Fibroblast of lung (primary cell): ENCODE measurements at regions not wholly inside any gene's neighbourhood (a gene's known extent, or its start where the extent isn't known, plus 50 kb on each side); places are given as distances from the start of the nearest gene placed in this dataset.

Experiments
- DNase-seq, 2 donors: peaks; one replicate each; pipeline versions ENCODE4 v3.0.0 to v3.0.0-alpha.2; 2010; ENCODE audit warnings: low read depth in 2 of 2
- H2AFZ ChIP-seq: 2 replicates; pipeline ENCODE4 v1.5.1; 2012; ENCODE audit warnings: low read length, control low read depth, inconsistent platforms
- H3K27ac ChIP-seq: 2 replicates; pipeline ENCODE4 v1.5.1; 2011; ENCODE audit warnings: low read length, control low read depth; ENCODE audit not compliant: insufficient read depth
- H3K27me3 ChIP-seq: 2 replicates; pipeline ENCODE4 v1.5.1; 2011; ENCODE audit warnings: mild to moderate bottlenecking, low read length; ENCODE audit not compliant: control insufficient read depth, insufficient read depth
- H3K36me3 ChIP-seq: 2 replicates; pipeline ENCODE4 v1.5.1; 2011; ENCODE audit warnings: low read length; ENCODE audit not compliant: control insufficient read depth, insufficient read depth
- H3K4me1 ChIP-seq: 2 replicates; pipeline ENCODE4 v1.5.1; 2011; ENCODE audit warnings: low read length; ENCODE audit not compliant: control insufficient read depth, insufficient read depth; ENCODE audit errors: extremely low read depth
- H3K4me2 ChIP-seq: 2 replicates; pipeline ENCODE4 v1.5.1; 2011; ENCODE audit warnings: low read length, control low read depth; ENCODE audit not compliant: insufficient read depth; ENCODE audit errors: extremely low read depth
- H3K4me3 ChIP-seq, 4 experiments: fragments of 200-600 bp in 1 of 4; sonication (generic) in 1 of 4; replicated peaks in 1 of 4; 2 replicates each; pipeline ENCODE4 v1.5.1; 2011 to 2016; ENCODE audit warnings: low read length in 4 of 4, low read depth in 3 of 4, mild to moderate bottlenecking in 3 of 4, control low read depth in 2 of 4, inconsistent platforms in 1 of 4, mixed read lengths in 1 of 4; ENCODE audit not compliant: insufficient read depth in 1 of 4; ENCODE audit errors: control extremely low read depth in 1 of 4
- H3K79me2 ChIP-seq: 2 replicates; pipeline ENCODE4 v1.5.1; 2012; ENCODE audit warnings: mild to moderate bottlenecking, low read length, inconsistent platforms; ENCODE audit not compliant: control insufficient read depth, insufficient read depth
- H3K9ac ChIP-seq: 2 replicates; pipeline ENCODE4 v1.5.1; 2011; ENCODE audit warnings: mild to moderate bottlenecking, low read length, control low read depth; ENCODE audit not compliant: insufficient read depth
- H3K9me3 ChIP-seq: 2 replicates; pipeline ENCODE4 v1.5.1; 2012; ENCODE audit warnings: low read depth, low read length; ENCODE audit not compliant: control insufficient read depth, insufficient read depth
- H4K20me1 ChIP-seq: 2 replicates; pipeline ENCODE4 v1.5.1; 2011; ENCODE audit warnings: low read length; ENCODE audit not compliant: control insufficient read depth, insufficient read depth; ENCODE audit errors: extremely low read depth
- EZH2 ChIP-seq: IDR thresholded peaks from 2 replicates; pipeline ENCODE4 v1.5.1; 2012; ENCODE audit warnings: low read length, control low read depth, mild to moderate bottlenecking; ENCODE audit errors: missing control alignments
- TF ChIP-seq, protein P1 (sequence below), 2 donors: IDR thresholded peaks in 1 of 2; conservative IDR thresholded peaks in 1 of 2; 1 replicate in 1 of 2; 2 replicates in 1 of 2; pipeline ENCODE4 v1.5.1; 2011 to 2012; ENCODE audit warnings: low read length in 2 of 2, control low read depth in 1 of 2, inconsistent platforms in 1 of 2, low read depth in 1 of 2, mild to moderate bottlenecking in 1 of 2

DNA sequence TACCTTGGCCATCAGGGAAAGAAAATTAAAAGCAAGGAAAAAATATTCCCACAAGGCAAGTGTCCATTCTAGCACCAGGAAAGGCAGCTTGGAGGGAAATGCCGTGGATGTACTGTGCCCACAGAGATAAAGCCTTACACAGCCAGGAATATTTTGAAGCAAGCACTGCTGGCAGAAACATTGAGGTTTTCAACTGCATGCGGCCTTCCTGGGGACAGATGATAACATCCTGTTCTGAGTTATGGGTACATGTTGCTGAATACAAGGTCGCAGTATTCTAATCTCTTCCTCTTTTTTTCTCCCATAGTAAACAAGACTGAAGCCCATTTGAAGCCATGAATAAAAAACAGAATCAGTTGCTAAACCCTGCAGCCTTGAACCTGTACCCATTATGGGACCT, 197.1 kb downstream of the BTG1 start:
- no peak for DNase-seq
- Histone ChIP-seq H3K4me1 (no peaks in the 10 kb centered on the region), H3K9me3 (no peaks in the 10 kb centered on the region), H2AFZ (no peak overlapping the region), H3K4me3 (no peak overlapping the region), H3K4me2 (no peak overlapping the region), H4K20me1 (no peaks in the 10 kb centered on the region), H3K9ac (no peak overlapping the region), H3K36me3 (no peaks in the 10 kb centered on the region), H3K27me3 (no peaks in the 10 kb centered on the region), H3K27ac (no peak overlapping the region), H3K79me2 (no peaks in the 10 kb centered on the region)
- TF ChIP-seq EZH2 = no peak
- TF ChIP-seq, protein P1, sequence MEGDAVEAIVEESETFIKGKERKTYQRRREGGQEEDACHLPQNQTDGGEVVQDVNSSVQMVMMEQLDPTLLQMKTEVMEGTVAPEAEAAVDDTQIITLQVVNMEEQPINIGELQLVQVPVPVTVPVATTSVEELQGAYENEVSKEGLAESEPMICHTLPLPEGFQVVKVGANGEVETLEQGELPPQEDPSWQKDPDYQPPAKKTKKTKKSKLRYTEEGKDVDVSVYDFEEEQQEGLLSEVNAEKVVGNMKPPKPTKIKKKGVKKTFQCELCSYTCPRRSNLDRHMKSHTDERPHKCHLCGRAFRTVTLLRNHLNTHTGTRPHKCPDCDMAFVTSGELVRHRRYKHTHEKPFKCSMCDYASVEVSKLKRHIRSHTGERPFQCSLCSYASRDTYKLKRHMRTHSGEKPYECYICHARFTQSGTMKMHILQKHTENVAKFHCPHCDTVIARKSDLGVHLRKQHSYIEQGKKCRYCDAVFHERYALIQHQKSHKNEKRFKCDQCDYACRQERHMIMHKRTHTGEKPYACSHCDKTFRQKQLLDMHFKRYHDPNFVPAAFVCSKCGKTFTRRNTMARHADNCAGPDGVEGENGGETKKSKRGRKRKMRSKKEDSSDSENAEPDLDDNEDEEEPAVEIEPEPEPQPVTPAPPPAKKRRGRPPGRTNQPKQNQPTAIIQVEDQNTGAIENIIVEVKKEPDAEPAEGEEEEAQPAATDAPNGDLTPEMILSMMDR (conservative IDR thresholded peaks at IDR 0.05 in 1 of 2, IDR thresholded peaks at IDR 0.05 in 1 of 2; ENCODE audit: low read depth in 1 of 2, low read length in 2 of 2) = no peak

DNA sequence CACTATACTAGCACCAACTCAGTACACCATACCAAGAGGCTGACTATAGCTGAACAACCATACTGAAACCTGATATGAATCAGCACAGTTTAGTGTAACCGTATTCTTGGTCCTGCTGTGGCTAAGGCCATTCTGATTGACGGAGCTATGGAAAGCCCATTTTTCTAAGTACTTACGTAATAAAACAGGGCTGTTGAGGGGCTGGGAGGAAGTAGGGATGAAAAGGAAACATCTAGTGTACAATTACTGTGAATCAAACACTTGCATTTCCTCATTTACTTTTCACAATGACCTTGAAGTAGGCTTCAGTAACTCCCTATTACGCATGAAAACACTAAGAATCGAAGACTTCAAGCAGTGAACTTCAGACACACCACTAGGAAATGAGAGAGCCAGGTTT, 198.2 kb downstream of the BTG1 start:
- DNase-seq = no peak
- H4K20me1 ChIP-seq = no peaks in the 10 kb centered on the region
- TF ChIP-seq, protein P1 (conservative IDR thresholded peaks at IDR 0.05 in 1 of 2, IDR thresholded peaks at IDR 0.05 in 1 of 2; ENCODE audit: low read depth in 1 of 2, low read length in 2 of 2) = no peak
- no peak for TF ChIP-seq EZH2
- no peak overlapping the region for H2AFZ ChIP-seq
- no peak overlapping the region for H3K4me3 ChIP-seq
- H3K9ac ChIP-seq = no peak overlapping the region
- no peaks in the 10 kb centered on the region for H3K27me3 ChIP-seq
- no peaks in the 10 kb centered on the region for H3K9me3 ChIP-seq
- no peaks in the 10 kb centered on the region for H3K36me3 ChIP-seq
- H3K79me2 ChIP-seq = no peaks in the 10 kb centered on the region
- H3K4me2 ChIP-seq = no peak overlapping the region
- no peaks in the 10 kb centered on the region for H3K4me1 ChIP-seq
- H3K27ac ChIP-seq = no peak overlapping the region

DNA sequence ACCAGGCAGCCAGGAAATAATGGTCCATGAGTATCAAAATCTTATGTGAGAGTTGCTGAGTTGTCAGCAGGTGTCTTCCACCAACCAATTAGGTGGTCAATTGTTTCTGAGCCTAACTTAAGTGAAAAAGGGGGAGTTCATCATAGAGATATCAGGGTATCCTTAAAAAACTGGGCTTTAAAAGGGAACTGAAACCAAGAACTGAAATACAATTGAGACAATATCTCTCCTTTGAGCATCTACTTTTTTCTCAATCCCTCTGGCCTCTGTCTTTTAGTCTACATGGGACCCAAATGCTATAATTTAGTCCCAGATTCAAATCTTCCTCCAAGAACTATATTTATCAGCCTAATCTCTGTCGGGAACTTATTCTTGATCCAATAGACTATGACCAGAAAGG, 201.0 kb downstream of the BTG1 start:
- Histone ChIP-seq H3K4me1 (no peaks in the 10 kb centered on the region), H3K27ac (no peak overlapping the region), H2AFZ (no peak overlapping the region), H4K20me1 (no peaks in the 10 kb centered on the region), H3K4me2 (no peak overlapping the region), H3K9ac (no peak overlapping the region), H3K79me2 (no peaks in the 10 kb centered on the region), H3K27me3 (no peaks in the 10 kb centered on the region), H3K4me3 (no peak overlapping the region), H3K36me3 (no peaks in the 10 kb centered on the region), H3K9me3 (no peaks in the 10 kb centered on the region)
- no peak for TF ChIP-seq EZH2
- TF ChIP-seq, protein P1 (conservative IDR thresholded peaks at IDR 0.05 in 1 of 2, IDR thresholded peaks at IDR 0.05 in 1 of 2; ENCODE audit: low read depth in 1 of 2, low read length in 2 of 2) = no peak
- no peak for DNase-seq
